Adrenal gland (tissue), 9 donors: ENCODE measurements at regions not wholly inside any gene's neighbourhood (a gene's known extent, or its start where the extent isn't known, plus 50 kb on each side); places are given as distances from the start of the nearest gene placed in this dataset.

Source experiments
- DNase-seq, 7 donors: peaks; one replicate each; pipeline ENCODE4 v3.0.0-alpha.2; 2019 to 2020
- H3K27ac ChIP-seq, 5 donors: fragments of 200-600 bp; sonication (generic) in 4 of 5; 1 replicate in 3 of 5; 2 replicates in 2 of 5; pipeline versions ENCODE4 v1.5.1 to v1.8.0; 2016 to 2020; ENCODE audit warnings: mild to moderate bottlenecking in 1 of 5
- H3K27me3 ChIP-seq: fragments of 200-600 bp; 2 replicates; pipeline ENCODE4 v1.8.0; 2021
- H3K36me3 ChIP-seq, 2 donors: fragments of 200-600 bp; replicated peaks in 1 of 2; 1 replicate in 1 of 2; 2 replicates in 1 of 2; pipeline versions ENCODE4 v1.5.1 to v1.8.0; 2018 to 2022
- H3K4me1 ChIP-seq, 2 donors: fragments of 200-600 bp; replicated peaks in 1 of 2; 1 replicate in 1 of 2; 2 replicates in 1 of 2; pipeline versions ENCODE4 v1.5.1 to v1.8.0; 2018 to 2021
- H3K4me3 ChIP-seq, 4 donors: fragments of 200-600 bp; sonication (generic) in 3 of 4; one replicate each; pipeline ENCODE4 v1.5.1; 2016 to 2018
- H3K9me3 ChIP-seq, 3 donors: fragments of 200-600 bp; sonication (generic) in 1 of 3; replicated peaks in 1 of 3; 1 replicate in 2 of 3; 2 replicates in 1 of 3; pipeline versions ENCODE4 v1.5.1 to v1.8.0; 2016 to 2021
- POLR2A ChIP-seq, 2 donors: fragments of 450-650 bp; IDR thresholded peaks; one replicate each; pipeline ENCODE4 v1.6.1; 2017; ENCODE audit warnings: antibody characterized with exemption in 2 of 2, mild to moderate bottlenecking in 2 of 2, moderate library complexity in 1 of 2
- WGBS, 4 donors: extraction: QIAGEN DNeasy Blood & Tissue Kit in 2 of 4; methylation state at CpG; one replicate each; pipeline versions ENCODE4 v1.1.5 to v1.1.7; 2013 to 2017; 5-methylcytosine and 5-hydroxymethylcytosine counted together
- intact Hi-C, 2 donors: fragments of 100-400 bp; cut with DNase I; formaldehyde crosslinking; loops; one replicate each; pipeline versions ENCODE4 v1.14.1 to v1.15.0; 2022 to 2023
- TF ChIP-seq, protein P1 (sequence below), 6 experiments: fragments of 450-650 bp in 4 of 6; fragments of 200-600 bp in 2 of 6; sonication (generic) in 1 of 6; IDR thresholded peaks; 1 replicate in 5 of 6; 2 replicates in 1 of 6; pipeline versions ENCODE4 v1.5.1 to v1.8.0; 2016 to 2021; ENCODE audit warnings: antibody characterized with exemption in 6 of 6, mild to moderate bottlenecking in 2 of 6, moderate library complexity in 1 of 6
- donor health status: healthy with polysubstance abuse.
- donor health status: Bipolar disorder and iron deficiency.
- donor health status: DM: yes; HTN: yes; CAD: no.
- donor health status: DM: no; HTN: no; CAD: no.
- donor health status: DM: no; HTN: no; CAD: no.

DNA sequence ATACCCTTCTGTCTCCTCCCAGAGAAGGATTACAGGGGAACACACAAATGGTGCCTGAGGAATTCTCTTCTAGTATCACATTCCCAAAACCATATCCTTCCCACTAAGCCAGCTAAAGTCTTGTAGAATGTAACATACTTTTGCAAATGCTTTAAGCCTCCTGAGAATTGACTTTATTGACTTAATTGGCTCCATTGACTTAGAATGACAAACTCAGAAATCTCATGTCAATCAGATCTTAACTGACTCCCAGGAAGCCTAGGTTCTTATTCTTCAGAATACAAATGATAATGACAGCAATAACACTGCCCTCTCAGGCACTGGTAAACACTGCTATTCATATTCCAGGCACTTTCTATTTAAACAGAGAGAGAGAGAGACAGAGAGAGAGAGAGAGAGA lies 356.9 kb upstream of the PRKCQ start:
- H3K27me3 ChIP-seq = no peaks in the 10 kb centered on the region
- DNase-seq = no peak
- H3K9me3 ChIP-seq = no peaks in the 10 kb centered on the region
- H3K27ac ChIP-seq = no peak overlapping the region
- no peak overlapping the region for H3K4me3 ChIP-seq
- H3K4me1 ChIP-seq = no peaks in the 10 kb centered on the region
- no peaks in the 10 kb centered on the region for H3K36me3 ChIP-seq
- intact Hi-C loops = no loop called here
- TF ChIP-seq POLR2A (IDR thresholded peaks at IDR 0.05) = no peak
- TF ChIP-seq, protein P1, sequence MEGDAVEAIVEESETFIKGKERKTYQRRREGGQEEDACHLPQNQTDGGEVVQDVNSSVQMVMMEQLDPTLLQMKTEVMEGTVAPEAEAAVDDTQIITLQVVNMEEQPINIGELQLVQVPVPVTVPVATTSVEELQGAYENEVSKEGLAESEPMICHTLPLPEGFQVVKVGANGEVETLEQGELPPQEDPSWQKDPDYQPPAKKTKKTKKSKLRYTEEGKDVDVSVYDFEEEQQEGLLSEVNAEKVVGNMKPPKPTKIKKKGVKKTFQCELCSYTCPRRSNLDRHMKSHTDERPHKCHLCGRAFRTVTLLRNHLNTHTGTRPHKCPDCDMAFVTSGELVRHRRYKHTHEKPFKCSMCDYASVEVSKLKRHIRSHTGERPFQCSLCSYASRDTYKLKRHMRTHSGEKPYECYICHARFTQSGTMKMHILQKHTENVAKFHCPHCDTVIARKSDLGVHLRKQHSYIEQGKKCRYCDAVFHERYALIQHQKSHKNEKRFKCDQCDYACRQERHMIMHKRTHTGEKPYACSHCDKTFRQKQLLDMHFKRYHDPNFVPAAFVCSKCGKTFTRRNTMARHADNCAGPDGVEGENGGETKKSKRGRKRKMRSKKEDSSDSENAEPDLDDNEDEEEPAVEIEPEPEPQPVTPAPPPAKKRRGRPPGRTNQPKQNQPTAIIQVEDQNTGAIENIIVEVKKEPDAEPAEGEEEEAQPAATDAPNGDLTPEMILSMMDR (IDR thresholded peaks at IDR 0.05) = no peak

- no peak overlapping the region for H3K27ac ChIP-seq
- no peak for DNase-seq
- no peaks in the 10 kb centered on the region for H3K27me3 ChIP-seq
- H3K4me1 ChIP-seq = no peaks in the 10 kb centered on the region
- intact Hi-C loops = no loop called here
- no peaks in the 10 kb centered on the region for H3K36me3 ChIP-seq
- 63 to 74% (median 71%) methylated on average over 9 of the region's 9 CpGs for WGBS, 4 donors
- no peak overlapping the region for H3K4me3 ChIP-seq
- H3K9me3 ChIP-seq = no peaks in the 10 kb centered on the region
- TF ChIP-seq, protein P1 (IDR thresholded peaks at IDR 0.05) = no peak
- TF ChIP-seq POLR2A (IDR thresholded peaks at IDR 0.05) = no peak
Measured at GRCh38 chr10:6929148-6929830, 349.2 kb upstream of the PRKCQ start.

DNA sequence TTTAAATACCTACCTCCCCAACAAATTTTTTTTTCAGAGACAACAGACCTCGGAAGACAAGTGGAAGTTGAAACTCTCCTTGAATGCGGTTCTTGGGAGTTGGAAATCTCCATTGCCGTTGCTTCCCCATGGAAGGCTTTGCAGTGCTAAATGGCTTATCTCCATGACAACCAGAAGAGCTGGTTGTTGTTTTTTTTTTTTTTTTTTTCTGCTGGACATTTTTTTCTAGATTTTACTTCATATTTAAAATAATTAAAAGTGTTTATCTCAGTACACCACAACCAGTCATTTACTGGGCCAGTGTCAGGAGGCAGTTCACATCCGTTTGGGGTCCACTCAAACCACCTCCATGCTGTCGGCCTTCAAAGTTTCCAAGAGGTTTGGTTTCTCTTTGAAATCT lies 348.5 kb upstream of the PRKCQ start:
- no peaks in the 10 kb centered on the region for H3K27me3 ChIP-seq
- intact Hi-C loops = no loop called here
- peaks cover 0 to 5% of the 10 kb centered on the region in 2 donors for H3K4me1 ChIP-seq
- no peak for DNase-seq
- H3K36me3 ChIP-seq = no peaks in the 10 kb centered on the region
- H3K27ac ChIP-seq = peak overlapping the region in 1 of 5 donors; percentile 20
- no peak overlapping the region for H3K4me3 ChIP-seq
- WGBS, 4 donors = 68 to 79% (median 75%) methylated on average over 5 of the region's 5 CpGs
- TF ChIP-seq POLR2A (IDR thresholded peaks at IDR 0.05) = no peak
- TF ChIP-seq, protein P1 (IDR thresholded peaks at IDR 0.05) = no peak
- H3K9me3 ChIP-seq = no peaks in the 10 kb centered on the region

GRCh38 chr10:6926971-6927370 lies 346.9 kb upstream of the PRKCQ start:
- intact Hi-C loops = no loop called here
- DNase-seq = no peak
- Histone ChIP-seq H3K27ac (no peak overlapping the region), H3K4me3 (no peak overlapping the region), H3K36me3 (no peaks in the 10 kb centered on the region), H3K9me3 (no peaks in the 10 kb centered on the region), H3K4me1 (peaks cover 0 to 5% of the 10 kb centered on the region in 2 donors), H3K27me3 (no peaks in the 10 kb centered on the region)
- WGBS, 4 donors = 79 to 94% (median 85%) methylated on average over 2 of the region's 2 CpGs
- TF ChIP-seq, protein P1 (IDR thresholded peaks at IDR 0.05) = no peak
- no peak for TF ChIP-seq POLR2A (IDR thresholded peaks at IDR 0.05)
